OCI-LY1 (cell line): ENCODE measurements at regions not wholly inside any gene's neighbourhood (a gene's known extent, or its start where the extent isn't known, plus 50 kb on each side); places are given as distances from the start of the nearest gene placed in this dataset.

Source experiments
- CTCF ChIP-seq: fragments of 200-600 bp; sonication (generic), shearing (Covaris generic); IDR thresholded peaks from 2 replicates; pipeline ENCODE4 v1.5.1; 2017; ENCODE audit warnings: mild to moderate bottlenecking, antibody characterized with exemption, low read length, moderate library complexity, mixed read lengths
- EZH2 ChIP-seq: fragments of 200-600 bp; sonication (generic), shearing (Covaris generic); IDR thresholded peaks from 2 replicates; pipeline ENCODE4 v1.8.0; 2017; ENCODE audit warnings: borderline replicate concordance, mixed run types, mild to moderate bottlenecking, antibody characterized with exemption, low read length, moderate library complexity, mixed read lengths

GRCh38 chr4:65893271-65893670, 223.0 kb upstream of the EPHA5 start:
- TF ChIP-seq CTCF, result no peak
- TF ChIP-seq EZH2, result no peak
